Neuronal stem cell (in vitro differentiated cells): ENCODE measurements at regions not wholly inside any gene's neighbourhood (a gene's known extent, or its start where the extent isn't known, plus 50 kb on each side); places are given as distances from the start of the nearest gene placed in this dataset.

Source experiments
- DNase-seq: peaks from one replicate; pipeline ENCODE4 v3.0.0-alpha.2; 2013; ENCODE audit warnings: low spot score
- H2AFZ ChIP-seq: one replicate; pipeline ENCODE4 v1.6.1; 2013; ENCODE audit warnings: mild to moderate bottlenecking, low read length, inconsistent platforms
- H2AK5ac ChIP-seq: 2 replicates; pipeline ENCODE4 v1.6.1; 2013; ENCODE audit warnings: low read depth, mild to moderate bottlenecking, inconsistent platforms, low read length, moderate library complexity, mixed read lengths
- H2BK120ac ChIP-seq: 2 replicates; pipeline ENCODE4 v1.6.1; 2013; ENCODE audit warnings: low read depth, mild to moderate bottlenecking, inconsistent platforms, low read length, moderate library complexity, mixed read lengths
- H2BK12ac ChIP-seq: one replicate; pipeline ENCODE4 v1.6.1; 2013; ENCODE audit warnings: low read length, inconsistent platforms
- H2BK15ac ChIP-seq: 2 replicates; pipeline ENCODE4 v1.6.1; 2013; ENCODE audit warnings: mild to moderate bottlenecking, low read length, inconsistent platforms, mixed read lengths
- H2BK5ac ChIP-seq: one replicate; pipeline ENCODE4 v1.6.1; 2013; ENCODE audit warnings: inconsistent platforms, mild to moderate bottlenecking, low read length, moderate library complexity
- H3K14ac ChIP-seq: one replicate; pipeline ENCODE4 v1.6.1; 2013; ENCODE audit warnings: low read length, inconsistent platforms
- H3K18ac ChIP-seq: 2 replicates; pipeline ENCODE4 v1.6.1; 2013; ENCODE audit warnings: low read length, inconsistent platforms
- H3K23ac ChIP-seq: 2 replicates; pipeline ENCODE4 v1.6.1; 2013; ENCODE audit warnings: low read depth, mild to moderate bottlenecking, mixed read lengths, low read length, inconsistent platforms; ENCODE audit not compliant: poor library complexity
- H3K27ac ChIP-seq: replicated peaks from 3 replicates; pipeline ENCODE4 v1.5.1; 2013; ENCODE audit warnings: low read length, inconsistent platforms
- H3K27me3 ChIP-seq, 3 experiments: 2 replicates each; pipeline ENCODE4 v1.6.1; 2013; ENCODE audit warnings: low read length in 3 of 3, mild to moderate bottlenecking in 2 of 3, inconsistent platforms in 1 of 3, low read depth in 1 of 3, mixed read lengths in 1 of 3, moderate library complexity in 1 of 3; ENCODE audit not compliant: control insufficient read depth in 3 of 3, insufficient read depth in 3 of 3
- H3K36me3 ChIP-seq, 2 donors: replicated peaks in 1 of 2; 2 replicates each; pipeline ENCODE4 v1.6.1; 2013; ENCODE audit warnings: low read length in 2 of 2; ENCODE audit not compliant: control insufficient read depth in 2 of 2, insufficient read depth in 2 of 2
- H3K4ac ChIP-seq: 2 replicates; pipeline ENCODE4 v1.6.1; 2013; ENCODE audit warnings: inconsistent platforms, mild to moderate bottlenecking, low read length, moderate library complexity
- H3K4me1 ChIP-seq, 2 donors: 1 replicate in 1 of 2; 2 replicates in 1 of 2; pipeline ENCODE4 v1.6.1; 2013; ENCODE audit warnings: low read length in 2 of 2, low read depth in 1 of 2; ENCODE audit not compliant: control insufficient read depth in 2 of 2, insufficient read depth in 1 of 2
- H3K4me2 ChIP-seq: one replicate; pipeline ENCODE4 v1.6.1; 2013; ENCODE audit warnings: mild to moderate bottlenecking, low read length, inconsistent platforms; ENCODE audit not compliant: insufficient read depth, poor library complexity, severe bottlenecking
- H3K4me3 ChIP-seq, 2 donors: 2 replicates each; pipeline ENCODE4 v1.5.1; 2013; ENCODE audit warnings: low read length in 2 of 2, mild to moderate bottlenecking in 2 of 2, inconsistent platforms in 1 of 2, moderate library complexity in 1 of 2
- H3K79me1 ChIP-seq: one replicate; pipeline ENCODE4 v1.6.1; 2013; ENCODE audit warnings: low read depth, mild to moderate bottlenecking, inconsistent platforms, low read length, moderate library complexity
- H3K9ac ChIP-seq: one replicate; pipeline ENCODE4 v1.6.1; 2013; ENCODE audit warnings: mild to moderate bottlenecking, low read depth, low read length, inconsistent platforms; ENCODE audit not compliant: poor library complexity
- H3K9me3 ChIP-seq, 2 donors: replicated peaks in 1 of 2; 2 replicates each; pipeline versions ENCODE3 to v1.6.1; 2013; ENCODE audit warnings: low read length in 2 of 2, mild to moderate bottlenecking in 2 of 2, inconsistent platforms in 1 of 2, low read depth in 1 of 2, mixed read lengths in 1 of 2, moderate library complexity in 1 of 2; ENCODE audit not compliant: control insufficient read depth in 2 of 2, insufficient read depth in 1 of 2
- H4K8ac ChIP-seq: one replicate; pipeline ENCODE4 v1.6.1; 2013; ENCODE audit warnings: low read depth, mild to moderate bottlenecking, inconsistent platforms, low read length, moderate library complexity
- H4K91ac ChIP-seq: one replicate; pipeline ENCODE4 v1.6.1; 2013; ENCODE audit warnings: low read length, low read depth, mild to moderate bottlenecking, inconsistent platforms; ENCODE audit not compliant: poor library complexity
- whole genome bisulfite sequencing, 2 donors: extraction: QIAGEN DNeasy Blood & Tissue Kit; methylation state at CpG; one replicate each; pipeline ENCODE4 v1.1.7; 2013; ENCODE audit warnings: missing lambda C conversion rate in 2 of 2, mixed read lengths in 1 of 2; ENCODE audit not compliant: insufficient read length in 2 of 2, insufficient replicate concordance in 1 of 2; ENCODE audit errors: extremely low coverage in 2 of 2; 5-methylcytosine and 5-hydroxymethylcytosine counted together

GRCh38 chr2:158912112-158912511, 56.3 kb upstream of the TANC1 start:
- no peak overlapping the region for H3K4ac ChIP-seq
- peaks cover 0 to 3% (median 0%) of the 10 kb centered on the region in 3 experiments for H3K27me3 ChIP-seq
- no peak overlapping the region for H3K4me2 ChIP-seq
- no peak for DNase-seq
- no peak overlapping the region for H3K18ac ChIP-seq
- no peak overlapping the region for H3K23ac ChIP-seq
- no peaks in the 10 kb centered on the region for H3K79me1 ChIP-seq
- no peak overlapping the region for H2BK15ac ChIP-seq
- no peak overlapping the region for H2BK12ac ChIP-seq
- no peak overlapping the region for H4K91ac ChIP-seq
- no peak overlapping the region for H4K8ac ChIP-seq
- H3K4me3 ChIP-seq: no peak overlapping the region
- no peaks in the 10 kb centered on the region for H3K4me1 ChIP-seq
- H3K14ac ChIP-seq: no peak overlapping the region
- H3K36me3 ChIP-seq: no peaks in the 10 kb centered on the region
- no peak overlapping the region for H2AK5ac ChIP-seq
- H3K27ac ChIP-seq: no peak overlapping the region
- no peak overlapping the region for H2AFZ ChIP-seq
- H2BK120ac ChIP-seq: no peak overlapping the region
- H3K9me3 ChIP-seq: no peaks in the 10 kb centered on the region
- no peak overlapping the region for H2BK5ac ChIP-seq
- WGBS, 2 donors: no CpG with 5 or more reads among the region's 4 CpGs
- H3K9ac ChIP-seq: no peak overlapping the region

GRCh38 chr2:158912765-158913164, 55.7 kb upstream of the TANC1 start:
- Histone ChIP-seq H3K18ac (no peak overlapping the region), H3K9me3 (no peaks in the 10 kb centered on the region), H3K27me3 (no peaks in the 10 kb centered on the region), H2AFZ (no peak overlapping the region), H3K4ac (no peak overlapping the region), H3K27ac (no peak overlapping the region), H3K79me1 (no peaks in the 10 kb centered on the region), H3K4me2 (no peak overlapping the region), H2BK12ac (no peak overlapping the region), H2BK120ac (no peak overlapping the region), H2AK5ac (no peak overlapping the region), H4K8ac (no peak overlapping the region), H3K14ac (no peak overlapping the region), H3K9ac (no peak overlapping the region), H3K36me3 (no peaks in the 10 kb centered on the region), H4K91ac (no peak overlapping the region), H2BK15ac (no peak overlapping the region), H2BK5ac (no peak overlapping the region), H3K4me3 (no peak overlapping the region), H3K23ac (no peak overlapping the region), H3K4me1 (no peaks in the 10 kb centered on the region)
- DNase-seq: no peak
- WGBS, 2 donors: no CpG with 5 or more reads among the region's 1 CpG

GRCh38 chr2:158914066-158914465, 54.4 kb upstream of the TANC1 start:
- no peak for DNase-seq
- H3K9ac ChIP-seq: no peak overlapping the region
- H4K91ac ChIP-seq: no peak overlapping the region
- H3K4me3 ChIP-seq: no peak overlapping the region
- no peak overlapping the region for H3K4me2 ChIP-seq
- no peak overlapping the region for H3K14ac ChIP-seq
- H2BK15ac ChIP-seq: no peak overlapping the region
- H3K36me3 ChIP-seq: no peaks in the 10 kb centered on the region
- no peak overlapping the region for H3K4ac ChIP-seq
- H3K23ac ChIP-seq: no peak overlapping the region
- H2BK12ac ChIP-seq: no peak overlapping the region
- H3K18ac ChIP-seq: no peak overlapping the region
- H2AFZ ChIP-seq: no peak overlapping the region
- H3K27ac ChIP-seq: no peak overlapping the region
- no peaks in the 10 kb centered on the region for H3K79me1 ChIP-seq
- no peaks in the 10 kb centered on the region for H3K4me1 ChIP-seq
- no peaks in the 10 kb centered on the region for H3K9me3 ChIP-seq
- no peaks in the 10 kb centered on the region for H3K27me3 ChIP-seq
- no peak overlapping the region for H2BK5ac ChIP-seq
- H4K8ac ChIP-seq: no peak overlapping the region
- no peak overlapping the region for H2AK5ac ChIP-seq
- H2BK120ac ChIP-seq: no peak overlapping the region

GRCh38 chr2:158914731-158915130, 53.7 kb upstream of the TANC1 start:
- H3K18ac ChIP-seq: no peak overlapping the region
- no peak overlapping the region for H3K4ac ChIP-seq
- H3K4me1 ChIP-seq: no peaks in the 10 kb centered on the region
- no peak overlapping the region for H3K27ac ChIP-seq
- no peak overlapping the region for H2AFZ ChIP-seq
- no peaks in the 10 kb centered on the region for H3K9me3 ChIP-seq
- H3K23ac ChIP-seq: no peak overlapping the region
- H3K27me3 ChIP-seq: no peaks in the 10 kb centered on the region
- WGBS, 2 donors: no CpG with 5 or more reads among the region's 2 CpGs
- no peak overlapping the region for H2BK12ac ChIP-seq
- no peak overlapping the region for H2BK5ac ChIP-seq
- H3K4me2 ChIP-seq: no peak overlapping the region
- H3K36me3 ChIP-seq: no peaks in the 10 kb centered on the region
- no peak overlapping the region for H2BK120ac ChIP-seq
- no peak for DNase-seq
- H2AK5ac ChIP-seq: no peak overlapping the region
- H3K4me3 ChIP-seq: no peak overlapping the region
- H4K8ac ChIP-seq: no peak overlapping the region
- H3K9ac ChIP-seq: no peak overlapping the region
- H3K14ac ChIP-seq: no peak overlapping the region
- no peaks in the 10 kb centered on the region for H3K79me1 ChIP-seq
- no peak overlapping the region for H2BK15ac ChIP-seq
- no peak overlapping the region for H4K91ac ChIP-seq
